C1 segment of cervical spinal cord (tissue), 14 donors: ENCODE measurements at regions not wholly inside any gene's neighbourhood (a gene's known extent, or its start where the extent isn't known, plus 50 kb on each side); places are given as distances from the start of the nearest gene placed in this dataset.
A peak's percentile ranks its signal among the peaks of the same experiment; 100 is the strongest.
"Not testable (repeated sequence)": the region's sequence is repeated elsewhere in the genome, so short reads cannot be mapped to it uniquely, and the experiment has no call there.

Source experiments
- DNase-seq, 14 donors: peaks; one replicate each; lab custom pipeline; 2025; lab: John Stamatoyannopoulos, UW

- DNase-seq: no peak
Observed at GRCh38 chr3:3686907-3687648, 112.2 kb upstream of the LRRN1 start.

GRCh38 chr3:3685721-3686120, 113.5 kb upstream of the LRRN1 start:
- DNase-seq: no peak

GRCh38 chr3:3683261-3683660, 116.0 kb upstream of the LRRN1 start:
- no peak for DNase-seq

GRCh38 chr3:3675801-3676200, 123.4 kb upstream of the LRRN1 start:
- DNase-seq: no peak

GRCh38 chr3:3675186-3675585, 124.0 kb upstream of the LRRN1 start:
- DNase-seq: no peak

GRCh38 chr3:3666664-3667063, 132.6 kb upstream of the LRRN1 start:
- DNase-seq: no peak

- peak in 1 of 14 donors; percentile 48 for DNase-seq
Observed at GRCh38 chr3:3665961-3666640, 133.1 kb upstream of the LRRN1 start.

- no peak for DNase-seq
Observed at GRCh38 chr3:3665546-3665945, 133.7 kb upstream of the LRRN1 start.

GRCh38 chr3:3664935-3665334, 134.3 kb upstream of the LRRN1 start:
- no peak for DNase-seq

- no peak for DNase-seq
Observed at GRCh38 chr3:3662610-3663009, 136.6 kb upstream of the LRRN1 start.

GRCh38 chr3:3654916-3655315, 144.3 kb upstream of the LRRN1 start:
- no peak for DNase-seq

GRCh38 chr3:3648988-3649679, 150.1 kb upstream of the LRRN1 start:
- no peak for DNase-seq

GRCh38 chr3:3646934-3647333, 152.3 kb upstream of the LRRN1 start:
- DNase-seq: no peak

- DNase-seq: not testable (repeated sequence)
Observed at GRCh38 chr3:3646103-3646844, 153.0 kb upstream of the LRRN1 start.

GRCh38 chr3:3641877-3642455, 157.3 kb upstream of the LRRN1 start:
- DNase-seq: no peak

GRCh38 chr3:3639078-3639477, 160.2 kb upstream of the LRRN1 start:
- DNase-seq: no peak

GRCh38 chr3:3636815-3637214, 162.4 kb upstream of the LRRN1 start:
- peak in 1 of 14 donors; percentile 0 for DNase-seq

- no peak for DNase-seq
Observed at GRCh38 chr3:3635109-3635508, 164.1 kb upstream of the LRRN1 start.

- no peak for DNase-seq
Observed at GRCh38 chr3:3634326-3634725, 164.9 kb upstream of the LRRN1 start.

- no peak for DNase-seq
Observed at GRCh38 chr3:3633761-3634160, 165.5 kb upstream of the LRRN1 start.

GRCh38 chr3:3632449-3632848, 166.8 kb upstream of the LRRN1 start:
- DNase-seq: no peak

- no peak for DNase-seq
Observed at GRCh38 chr3:3631114-3631513, 168.1 kb upstream of the LRRN1 start.
